GM23248 (cell line): ENCODE measurements at regions not wholly inside any gene's neighbourhood (a gene's known extent, or its start where the extent isn't known, plus 50 kb on each side); places are given as distances from the start of the nearest gene placed in this dataset.

ENCODE experiments used
- DNase-seq: peaks from one replicate; pipeline ENCODE4 v3.0.0-alpha.2; 2015
- H2AFZ ChIP-seq: fragments of 200-600 bp; sonication (generic); 2 replicates; pipeline ENCODE4 v1.6.1; 2016; ENCODE audit warnings: antibody characterized with exemption
- H3F3A ChIP-seq: fragments of 200-600 bp; sonication (generic); 2 replicates; pipeline ENCODE4 v1.6.1; 2016; ENCODE audit warnings: mild to moderate bottlenecking, antibody characterized with exemption, mixed run types; ENCODE audit not compliant: insufficient read depth
- H3K27ac ChIP-seq: fragments of 200-600 bp; sonication (generic); 2 replicates; pipeline ENCODE4 v1.5.1; 2016; ENCODE audit warnings: mild to moderate bottlenecking
- H3K27me3 ChIP-seq: fragments of 200-600 bp; sonication (generic); replicated peaks from 2 replicates; pipeline ENCODE4 v1.6.1; 2016; ENCODE audit warnings: mild to moderate bottlenecking; ENCODE audit not compliant: insufficient read depth
- H3K36me3 ChIP-seq: fragments of 200-600 bp; sonication (generic); 2 replicates; pipeline ENCODE4 v1.6.1; 2016; ENCODE audit warnings: low read depth, mild to moderate bottlenecking
- H3K4me1 ChIP-seq: fragments of 200-600 bp; sonication (generic); 2 replicates; pipeline ENCODE4 v1.6.1; 2016; ENCODE audit warnings: mild to moderate bottlenecking; ENCODE audit not compliant: insufficient read depth
- H3K4me2 ChIP-seq: fragments of 200-600 bp; sonication (generic); one replicate; pipeline ENCODE4 v1.6.1; 2016; ENCODE audit warnings: mild to moderate bottlenecking; ENCODE audit not compliant: unreplicated experiment
- H3K4me3 ChIP-seq: fragments of 200-600 bp; sonication (generic); 2 replicates; pipeline ENCODE4 v1.5.1; 2016; ENCODE audit warnings: mild to moderate bottlenecking
- H3K79me2 ChIP-seq: fragments of 200-600 bp; sonication (generic); 2 replicates; pipeline ENCODE4 v1.6.1; 2016; ENCODE audit warnings: mild to moderate bottlenecking; ENCODE audit not compliant: insufficient read depth
- H3K9ac ChIP-seq: fragments of 200-600 bp; sonication (generic); 2 replicates; pipeline ENCODE4 v1.6.1; 2016; ENCODE audit warnings: mild to moderate bottlenecking
- H3K9me2 ChIP-seq: fragments of 200-600 bp; sonication (generic); 2 replicates; pipeline ENCODE4 v1.6.1; 2016; ENCODE audit warnings: mixed run types, mild to moderate bottlenecking, moderate library complexity; ENCODE audit not compliant: insufficient read depth
- H3K9me3 ChIP-seq: fragments of 200-600 bp; sonication (generic); one replicate; pipeline ENCODE4 v1.6.1; 2017; ENCODE audit warnings: low read depth
- H4K20me1 ChIP-seq: fragments of 200-600 bp; sonication (generic); 2 replicates; pipeline ENCODE4 v1.6.0; 2016; ENCODE audit not compliant: insufficient read depth
- EZH2 ChIP-seq: fragments of 200-600 bp; sonication (generic); IDR thresholded peaks from 2 replicates; pipeline ENCODE4 v1.6.1; 2018; ENCODE audit warnings: antibody characterized with exemption, mild to moderate bottlenecking; ENCODE audit not compliant: insufficient read depth, poor library complexity, severe bottlenecking
- EZH2phosphoT487 ChIP-seq: fragments of 200-600 bp; sonication (generic); IDR thresholded peaks from 2 replicates; pipeline ENCODE4 v1.6.1; 2018; ENCODE audit warnings: antibody characterized with exemption, moderate library complexity, mild to moderate bottlenecking, low read depth; ENCODE audit not compliant: insufficient read depth
- WGBS, 2 experiments: methylation state at CpG; one replicate each; pipeline ENCODE4 v1.1.6; 2015 to 2017; ENCODE audit warnings: low lambda C conversion rate in 2 of 2, low coverage in 1 of 2; ENCODE audit errors: missing lambda C conversion rate in 2 of 2; 5-methylcytosine and 5-hydroxymethylcytosine counted together
- in situ Hi-C: fragments of 300-500 bp; cut with MboI; formaldehyde crosslinking; loops from 2 replicates; pipeline ENCODE4 v1.15.0; 2020

DNA sequence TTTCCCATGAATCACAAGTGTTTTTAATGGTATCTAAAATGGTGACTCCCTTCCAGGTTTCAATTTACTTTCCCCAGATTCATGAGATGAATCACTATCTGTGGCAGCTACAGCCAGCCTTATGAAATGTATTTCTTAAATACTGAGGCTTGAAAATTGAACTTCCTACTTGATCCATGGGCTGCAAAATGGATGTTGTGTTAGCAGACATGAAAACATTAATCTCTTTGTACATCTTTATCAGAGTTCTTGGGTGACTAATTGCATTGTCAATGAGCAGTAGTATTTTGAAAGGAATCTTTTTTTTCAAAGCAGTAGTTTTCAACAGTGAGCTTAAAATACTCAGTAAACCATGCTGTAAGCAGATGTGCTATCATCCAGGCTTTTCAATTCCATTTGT lies 250.8 kb downstream of the SLC6A15 start:
- DNase-seq: peak; percentile 74

DNA sequence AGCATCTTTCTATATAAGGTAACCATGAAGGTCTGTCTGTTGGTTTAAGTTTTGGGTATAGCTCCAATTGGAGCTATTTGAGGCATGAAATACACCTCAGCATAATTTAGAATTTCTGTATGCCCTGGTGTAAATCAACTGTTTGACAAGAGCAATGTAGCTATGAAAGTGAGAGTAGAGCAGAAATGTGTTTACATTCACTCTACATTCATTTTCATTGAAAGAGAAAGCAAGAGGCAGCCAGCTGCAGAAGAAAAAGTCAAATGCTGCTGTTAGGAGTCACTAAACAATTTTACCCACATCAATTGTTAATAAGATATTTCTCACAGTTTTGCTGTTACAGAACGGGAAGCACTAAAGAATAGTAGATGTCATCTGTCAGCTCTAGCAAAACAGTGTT lies 252.5 kb downstream of the SLC6A15 start:
- H3K9me3 ChIP-seq: no peaks in the 10 kb centered on the region
- no peaks in the 10 kb centered on the region for H3K36me3 ChIP-seq
- H3K4me1 ChIP-seq: peaks cover 11% of the 10 kb centered on the region
- DNase-seq: no peak
- no peaks in the 10 kb centered on the region for H3K9me2 ChIP-seq
- H3K79me2 ChIP-seq: no peaks in the 10 kb centered on the region
- H3K4me3 ChIP-seq: no peak overlapping the region
- 44 to 70% methylated on average over 1 of the region's 1 CpG for WGBS, 2 experiments
- no peak overlapping the region for H3K9ac ChIP-seq
- no peak overlapping the region for H3K4me2 ChIP-seq
- H3K27me3 ChIP-seq: no peaks in the 10 kb centered on the region
- no peak overlapping the region for H3K27ac ChIP-seq
- no peaks in the 10 kb centered on the region for H4K20me1 ChIP-seq
- H3F3A ChIP-seq: peaks cover 13% of the 10 kb centered on the region
- no peak overlapping the region for H2AFZ ChIP-seq
- in situ Hi-C loops: no loop called here
- TF ChIP-seq EZH2phosphoT487 (no peak), EZH2 (no peak)

More for the DNA sequence above, 250.8 kb downstream of the SLC6A15 start:
- peak overlapping the region; percentile 32; the same call in 1 of the 2 replicates for H3K27ac ChIP-seq
- in situ Hi-C loops: no loop called here
- H3K4me1 ChIP-seq: peaks cover 11% of the 10 kb centered on the region
- H3K36me3 ChIP-seq: no peaks in the 10 kb centered on the region
- H3F3A ChIP-seq: peaks cover 13% of the 10 kb centered on the region
- no peaks in the 10 kb centered on the region for H3K9me3 ChIP-seq
- H3K27me3 ChIP-seq: no peaks in the 10 kb centered on the region
- H3K9me2 ChIP-seq: no peaks in the 10 kb centered on the region
- no peaks in the 10 kb centered on the region for H3K79me2 ChIP-seq
- peak overlapping the region; percentile 62 for H2AFZ ChIP-seq
- H3K4me2 ChIP-seq: peak overlapping the region; percentile 44
- TF ChIP-seq EZH2 (no peak), EZH2phosphoT487 (no peak)
- H3K4me3 ChIP-seq: no peak overlapping the region
- H3K9ac ChIP-seq: no peak overlapping the region
- no peaks in the 10 kb centered on the region for H4K20me1 ChIP-seq

DNA sequence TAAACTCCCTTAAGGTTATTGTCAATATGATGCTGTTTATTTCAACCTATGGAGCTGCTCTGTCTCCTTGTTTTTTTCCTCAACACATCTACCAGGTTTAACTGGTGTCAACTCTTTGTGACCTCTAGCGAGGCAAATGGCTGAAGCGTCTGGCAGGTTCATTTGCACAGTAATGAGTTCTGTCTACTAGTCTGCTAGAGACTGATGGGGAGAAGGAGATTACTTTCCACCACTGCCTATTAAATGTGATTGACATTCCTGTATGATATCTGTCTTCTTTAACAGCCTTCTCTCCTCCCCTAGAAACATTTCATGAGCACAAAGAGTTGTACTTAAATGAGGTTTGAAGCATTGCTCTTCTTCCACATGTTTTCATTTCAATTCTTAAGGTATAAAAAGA lies 253.7 kb downstream of the SLC6A15 start:
- H4K20me1 ChIP-seq: no peaks in the 10 kb centered on the region
- H3K9ac ChIP-seq: no peak overlapping the region
- H3K9me3 ChIP-seq: no peaks in the 10 kb centered on the region
- H3K79me2 ChIP-seq: no peaks in the 10 kb centered on the region
- peaks cover 13% of the 10 kb centered on the region for H3F3A ChIP-seq
- H3K36me3 ChIP-seq: no peaks in the 10 kb centered on the region
- 84 to 96% methylated on average over 2 of the region's 2 CpGs for WGBS, 2 experiments
- in situ Hi-C loops: no loop called here
- H3K27ac ChIP-seq: no peak overlapping the region
- H2AFZ ChIP-seq: no peak overlapping the region
- no peaks in the 10 kb centered on the region for H3K9me2 ChIP-seq
- TF ChIP-seq EZH2phosphoT487: no peak
- no peak for TF ChIP-seq EZH2
- no peak for DNase-seq
- H3K4me3 ChIP-seq: no peak overlapping the region
- no peak overlapping the region for H3K4me2 ChIP-seq
- peaks cover 11% of the 10 kb centered on the region for H3K4me1 ChIP-seq
- H3K27me3 ChIP-seq: no peaks in the 10 kb centered on the region

DNA sequence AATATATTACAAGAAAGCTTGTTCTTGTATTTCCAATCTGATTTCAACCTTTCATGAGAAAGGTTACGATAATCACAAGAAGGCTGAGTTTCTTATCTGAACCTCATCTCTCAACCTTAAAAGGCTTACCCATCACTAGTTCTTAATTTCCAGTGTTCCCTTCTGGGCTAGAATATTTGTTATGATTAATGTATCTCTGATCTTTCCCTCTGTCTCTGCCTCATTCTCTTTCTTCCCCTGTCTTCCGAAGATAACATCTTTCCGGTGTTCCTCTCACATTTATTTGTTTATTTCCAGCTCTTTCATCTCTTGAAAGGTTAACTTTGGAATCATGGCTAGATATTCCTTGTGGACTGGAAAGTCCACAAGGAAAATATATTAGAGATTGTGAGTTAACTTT lies 255.9 kb downstream of the SLC6A15 start:
- no peak overlapping the region for H3K4me2 ChIP-seq
- H2AFZ ChIP-seq: no peak overlapping the region
- H3K27me3 ChIP-seq: no peaks in the 10 kb centered on the region
- H3K9me2 ChIP-seq: no peaks in the 10 kb centered on the region
- H3K79me2 ChIP-seq: no peaks in the 10 kb centered on the region
- H4K20me1 ChIP-seq: no peaks in the 10 kb centered on the region
- no peak overlapping the region for H3K27ac ChIP-seq
- in situ Hi-C loops: no loop called here
- 61 to 65% methylated on average over 3 of the region's 3 CpGs for WGBS, 2 experiments
- H3F3A ChIP-seq: peaks cover 5% of the 10 kb centered on the region
- H3K4me3 ChIP-seq: no peak overlapping the region
- no peak for DNase-seq
- peaks cover 5% of the 10 kb centered on the region for H3K4me1 ChIP-seq
- H3K36me3 ChIP-seq: no peaks in the 10 kb centered on the region
- H3K9me3 ChIP-seq: no peaks in the 10 kb centered on the region
- no peak for TF ChIP-seq EZH2
- no peak overlapping the region for H3K9ac ChIP-seq

DNA sequence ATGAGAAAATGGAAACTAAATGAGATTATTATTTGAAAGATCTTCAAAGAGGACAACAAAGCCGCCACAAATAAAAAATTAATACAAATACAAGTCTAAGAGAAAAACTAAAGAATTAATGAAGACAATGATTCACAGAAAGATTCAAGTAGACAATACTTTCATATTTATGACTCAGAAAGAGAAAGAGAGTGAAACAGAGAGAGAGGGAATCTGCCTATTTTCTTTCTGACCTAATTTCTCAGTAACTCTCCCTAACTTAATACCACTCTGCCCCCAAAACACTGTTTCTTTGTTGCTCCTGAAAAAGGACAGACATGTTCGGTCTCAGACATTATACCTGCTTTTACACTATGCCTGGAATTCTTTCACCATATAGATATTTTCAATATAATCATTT lies 259.1 kb downstream of the SLC6A15 start:
- H3K9ac ChIP-seq: no peak overlapping the region
- H3K27me3 ChIP-seq: no peaks in the 10 kb centered on the region
- peak; percentile 2 for DNase-seq
- H2AFZ ChIP-seq: peak overlapping the region; percentile 36; the same call in 1 of the 2 replicates
- H3K36me3 ChIP-seq: no peaks in the 10 kb centered on the region
- H3K27ac ChIP-seq: no peak overlapping the region
- no peaks in the 10 kb centered on the region for H3K79me2 ChIP-seq
- H3K9me3 ChIP-seq: no peaks in the 10 kb centered on the region
- H3K9me2 ChIP-seq: no peaks in the 10 kb centered on the region
- in situ Hi-C loops: no loop called here
- H3F3A ChIP-seq: no peaks in the 10 kb centered on the region
- no peaks in the 10 kb centered on the region for H4K20me1 ChIP-seq
- TF ChIP-seq EZH2phosphoT487 (no peak), EZH2 (no peak)
- H3K4me1 ChIP-seq: no peaks in the 10 kb centered on the region
- no peak overlapping the region for H3K4me3 ChIP-seq
- 93 to 94% methylated on average over 2 of the region's 2 CpGs for WGBS, 2 experiments
- no peak overlapping the region for H3K4me2 ChIP-seq
